Mucosa of descending colon (tissue), 3 donors: ENCODE measurements at regions not wholly inside any gene's neighbourhood (a gene's known extent, or its start where the extent isn't known, plus 50 kb on each side); places are given as distances from the start of the nearest gene placed in this dataset.
"Not testable (repeated sequence)": the region's sequence is repeated elsewhere in the genome, so short reads cannot be mapped to it uniquely, and the experiment has no call there.

ENCODE experiments used
- ATAC-seq: fragments of 200-7000 bp; cut with Tn5 transposase; one replicate; pipeline ENCODE4 v1.9.1; 2020; ENCODE audit warnings: mild to moderate bottlenecking, moderate library complexity
- DNase-seq, 3 donors: peaks; one replicate each; pipeline ENCODE4 v3.0.0-alpha.2; 2020
- H3K36me3 ChIP-seq: fragments of 200-600 bp; one replicate; pipeline ENCODE4 v1.8.0; 2021; ENCODE audit warnings: low read depth, mild to moderate bottlenecking
- H3K4me1 ChIP-seq: fragments of 200-600 bp; one replicate; pipeline ENCODE4 v1.8.0; 2021; ENCODE audit warnings: low read depth, mild to moderate bottlenecking
- H3K4me3 ChIP-seq: fragments of 200-600 bp; one replicate; pipeline ENCODE4 v1.8.0; 2021; ENCODE audit warnings: mild to moderate bottlenecking
- H3K9me3 ChIP-seq: fragments of 200-600 bp; one replicate; pipeline ENCODE4 v1.8.0; 2021; ENCODE audit warnings: mild to moderate bottlenecking
- CTCF ChIP-seq: fragments of 200-600 bp; IDR thresholded peaks from one replicate; pipeline ENCODE4 v1.8.0; 2022; ENCODE audit warnings: antibody characterized with exemption, mild to moderate bottlenecking
- intact Hi-C, 2 donors: fragments of 100-400 bp; cut with DNase I in 1 of 2; cut with micrococcal nuclease in 1 of 2; formaldehyde crosslinking; loops; one replicate each; pipeline versions ENCODE4 v1.11.0 to v1.11.1; 2022; cut with DNase I, micrococcal nuclease
- donor health status: DM: no; HTN: no; CAD: no; lungs with moderate emphysema.
- donor health status: DM: no; HTN: no; CAD: no.
- donor health status: DM: no; HTN: yes; CAD: no.

- intact Hi-C loops, result no loop called here
- DNase-seq (no peak), ATAC-seq (no peak)
- Histone ChIP-seq H3K9me3 (no peaks in the 10 kb centered on the region), H3K4me3 (no peak overlapping the region), H3K4me1 (no peaks in the 10 kb centered on the region), H3K36me3 (no peaks in the 10 kb centered on the region)
- TF ChIP-seq CTCF, result no peak
Measured at GRCh38 chr12:69170293-69170692, 69.1 kb upstream of the CPSF6 start.

- H3K4me3 ChIP-seq, result no peak overlapping the region
- no peaks in the 10 kb centered on the region for H3K4me1 ChIP-seq
- DNase-seq (no peak), ATAC-seq (no peak)
- intact Hi-C loops, result no loop called here
- TF ChIP-seq CTCF, result no peak
- no peaks in the 10 kb centered on the region for H3K36me3 ChIP-seq
- no peaks in the 10 kb centered on the region for H3K9me3 ChIP-seq
Measured at GRCh38 chr12:69171881-69172280, 67.5 kb upstream of the CPSF6 start.

- no peak overlapping the region for H3K4me3 ChIP-seq
- H3K4me1 ChIP-seq, result no peaks in the 10 kb centered on the region
- TF ChIP-seq CTCF, result no peak
- H3K36me3 ChIP-seq, result no peaks in the 10 kb centered on the region
- intact Hi-C loops, result no loop called here
- ATAC-seq (no peak), DNase-seq (no peak)
- H3K9me3 ChIP-seq, result no peaks in the 10 kb centered on the region
Measured at GRCh38 chr12:69172491-69172890, 66.9 kb upstream of the CPSF6 start.

GRCh38 chr12:69173368-69173767 is 66.0 kb upstream of the CPSF6 start:
- no peak for ATAC-seq
- intact Hi-C loops, result no loop called here
- no peak for TF ChIP-seq CTCF

GRCh38 chr12:69179786-69180185 is 59.6 kb upstream of the CPSF6 start:
- no peaks in the 10 kb centered on the region for H3K36me3 ChIP-seq
- ATAC-seq (no peak), DNase-seq (no peak)
- intact Hi-C loops, result no loop called here
- TF ChIP-seq CTCF, result no peak
- no peaks in the 10 kb centered on the region for H3K4me1 ChIP-seq
- H3K4me3 ChIP-seq, result no peak overlapping the region
- H3K9me3 ChIP-seq, result no peaks in the 10 kb centered on the region

More at GRCh38 chr12:69173368-69173767, 66.0 kb upstream of the CPSF6 start:
- no peaks in the 10 kb centered on the region for H3K9me3 ChIP-seq
- H3K4me3 ChIP-seq, result no peak overlapping the region
- DNase-seq, result no peak
- no peaks in the 10 kb centered on the region for H3K36me3 ChIP-seq
- no peaks in the 10 kb centered on the region for H3K4me1 ChIP-seq

GRCh38 chr12:69187572-69187971 is 51.8 kb upstream of the CPSF6 start:
- H3K4me1 ChIP-seq, H3K36me3 ChIP-seq, ATAC-seq, DNase-seq, H3K4me3 ChIP-seq, intact Hi-C loops: not testable (repeated sequence)
- H3K9me3 ChIP-seq, result peaks cover 25% of the 10 kb centered on the region
